ENCODE measurements at regions not wholly inside any gene's neighbourhood (a gene's known extent, or its start where the extent isn't known, plus 50 kb on each side); places are given as distances from the start of the nearest gene placed in this dataset.

GRCh38 chr5:8329773-8330172 is 460.8 kb downstream of the MTRR start:
- no peak overlapping the region for H3K27ac ChIP-seq
- TF ChIP-seq ZFX (IDR thresholded peaks at IDR 0.05) (no peak), CTCF (conservative IDR thresholded peaks at IDR 0.05) (no peak)

- no peak for TF ChIP-seq CTCF (conservative IDR thresholded peaks at IDR 0.05)
- no peak for TF ChIP-seq ZFX (IDR thresholded peaks at IDR 0.05)
- H3K27ac ChIP-seq = no peak overlapping the region
Observed at GRCh38 chr5:8332666-8333445, 463.9 kb downstream of the MTRR start.

GRCh38 chr5:8333485-8333884 is 464.5 kb downstream of the MTRR start:
- no peak for TF ChIP-seq ZFX (IDR thresholded peaks at IDR 0.05)
- TF ChIP-seq CTCF (conservative IDR thresholded peaks at IDR 0.05) = no peak; the same call in 1 of the 2 replicates
- H3K27ac ChIP-seq = no peak overlapping the region

GRCh38 chr5:8333977-8334376 is 465.0 kb downstream of the MTRR start:
- H3K27ac ChIP-seq = no peak overlapping the region
- TF ChIP-seq ZFX (IDR thresholded peaks at IDR 0.05) (no peak), CTCF (conservative IDR thresholded peaks at IDR 0.05) (no peak)

- H3K27ac ChIP-seq = no peak overlapping the region
- no peak for TF ChIP-seq ZFX (IDR thresholded peaks at IDR 0.05)
- no peak for TF ChIP-seq CTCF (conservative IDR thresholded peaks at IDR 0.05)
Observed at GRCh38 chr5:8340261-8340660, 471.3 kb downstream of the MTRR start.

- peak; percentile 85 for TF ChIP-seq CTCF (conservative IDR thresholded peaks at IDR 0.05)
- TF ChIP-seq ZFX (IDR thresholded peaks at IDR 0.05) = no peak
- H3K27ac ChIP-seq = no peak overlapping the region
Observed at GRCh38 chr5:8340739-8341344, 471.9 kb downstream of the MTRR start.

- no peak overlapping the region for H3K27ac ChIP-seq
- no peak for TF ChIP-seq CTCF (conservative IDR thresholded peaks at IDR 0.05)
- no peak for TF ChIP-seq ZFX (IDR thresholded peaks at IDR 0.05)
Observed at GRCh38 chr5:8341406-8341805, 472.5 kb downstream of the MTRR start.

Data from C4-2B (cell line).